SU-DHL-6 (cell line): ENCODE measurements at regions not wholly inside any gene's neighbourhood (a gene's known extent, or its start where the extent isn't known, plus 50 kb on each side); places are given as distances from the start of the nearest gene placed in this dataset.

ENCODE experiments used
- H2AFZ ChIP-seq: fragments of 200-600 bp; sonication (generic); 2 replicates; pipeline ENCODE4 v1.6.1; 2014; ENCODE audit warnings: low read depth, mild to moderate bottlenecking, moderate library complexity, mixed read lengths, antibody characterized with exemption, low read length; ENCODE audit not compliant: severe bottlenecking
- H3F3A ChIP-seq: fragments of 200-600 bp; shearing (Covaris generic); 2 replicates; pipeline ENCODE4 v1.6.0; 2016; ENCODE audit warnings: antibody characterized with exemption, mild to moderate bottlenecking; ENCODE audit not compliant: insufficient read depth
- H3K27ac ChIP-seq: fragments of 200-600 bp; sonication (generic); 2 replicates; pipeline ENCODE4 v1.5.1; 2016; ENCODE audit warnings: low read depth, mild to moderate bottlenecking, low read length, moderate library complexity, mixed read lengths
- H3K27me3 ChIP-seq: fragments of 200-600 bp; sonication (generic), shearing (Covaris generic); 2 replicates; pipeline ENCODE4 v1.6.0; 2014; ENCODE audit warnings: mild to moderate bottlenecking, low read length
- H3K36me3 ChIP-seq: fragments of 200-600 bp; sonication (generic); 2 replicates; pipeline ENCODE4 v1.6.1; 2014; ENCODE audit warnings: mild to moderate bottlenecking, low read length, mixed read lengths
- H3K4me2 ChIP-seq: fragments of 300-600, 200-600 bp; shearing (Covaris generic), sonication (generic); 2 replicates; pipeline ENCODE4 v1.6.0; 2014; ENCODE audit warnings: low read length, low read depth, mild to moderate bottlenecking; ENCODE audit not compliant: poor library complexity, severe bottlenecking
- H3K4me3 ChIP-seq: fragments of 200-600 bp; sonication (generic); 2 replicates; pipeline ENCODE4 v1.5.1; 2014; ENCODE audit warnings: antibody characterized with exemption, low read length, mild to moderate bottlenecking, mixed read lengths; ENCODE audit not compliant: insufficient read depth, poor library complexity, severe bottlenecking
- H3K79me2 ChIP-seq: fragments of 200-600 bp; sonication (generic); 2 replicates; pipeline ENCODE4 v1.6.1; 2014; ENCODE audit warnings: mild to moderate bottlenecking, low read length, moderate library complexity; ENCODE audit not compliant: insufficient read depth
- H3K9ac ChIP-seq: fragments of 200-600 bp; sonication (generic); 2 replicates; pipeline ENCODE4 v1.7.0; 2014; ENCODE audit warnings: mild to moderate bottlenecking, low read length
- H3K9me2 ChIP-seq: fragments of 200-600 bp; sonication (generic); replicated peaks from 2 replicates; pipeline ENCODE4 v1.6.1; 2014; ENCODE audit warnings: low read length; ENCODE audit not compliant: insufficient read depth
- H3K9me3 ChIP-seq: fragments of 200-600 bp; sonication (generic); 2 replicates; pipeline ENCODE4 v1.6.1; 2014; ENCODE audit warnings: low read length, mixed read lengths; ENCODE audit not compliant: insufficient read depth
- H4K20me1 ChIP-seq: fragments of 200-600 bp; sonication (generic); 2 replicates; pipeline ENCODE4 v1.6.1; 2014; ENCODE audit warnings: low read depth, mild to moderate bottlenecking, antibody characterized with exemption, low read length, moderate library complexity, mixed read lengths
- EZH2phosphoT487 ChIP-seq: fragments of 200-600 bp; sonication (generic), shearing (Covaris generic); conservative IDR thresholded peaks from 2 replicates; pipeline ENCODE4 v1.6.1; 2018; ENCODE audit warnings: mild to moderate bottlenecking, antibody characterized with exemption, low read length, moderate library complexity, mixed read lengths
- TF ChIP-seq, protein P1 (sequence below): fragments of 200-600 bp; sonication (generic); IDR thresholded peaks from one replicate; pipeline ENCODE4 v1.5.1; 2017; ENCODE audit warnings: antibody characterized with exemption, mild to moderate bottlenecking, low read length, moderate library complexity; ENCODE audit not compliant: insufficient read depth, poor library complexity, severe bottlenecking

DNA sequence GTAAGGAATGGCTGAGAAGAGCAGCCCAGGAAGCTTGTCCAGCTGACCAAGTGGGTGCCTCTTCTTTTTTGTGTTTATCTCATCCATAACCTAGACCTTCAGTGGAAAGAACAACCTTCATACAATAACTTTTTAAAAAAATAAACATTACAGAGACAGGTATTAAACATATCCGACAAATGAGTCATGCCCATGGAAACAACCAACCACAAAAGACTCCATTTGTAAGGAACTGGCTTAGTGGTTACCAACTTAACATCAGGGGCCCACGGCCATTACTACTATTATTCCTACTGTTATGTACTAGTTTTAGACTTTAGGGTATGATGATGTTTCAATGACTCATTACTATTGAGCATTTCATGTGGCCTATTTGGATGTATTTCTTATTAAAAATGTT is 191.7 kb upstream of the SERP2 start:
- Histone ChIP-seq H3F3A (no peaks in the 10 kb centered on the region), H3K9me3 (no peaks in the 10 kb centered on the region), H3K9ac (no peak overlapping the region), H3K4me2 (no peak overlapping the region), H3K9me2 (no peaks in the 10 kb centered on the region), H2AFZ (no peak overlapping the region), H4K20me1 (no peaks in the 10 kb centered on the region), H3K36me3 (no peaks in the 10 kb centered on the region), H3K79me2 (no peaks in the 10 kb centered on the region), H3K27me3 (no peaks in the 10 kb centered on the region), H3K27ac (no peak overlapping the region), H3K4me3 (no peak overlapping the region)
- TF ChIP-seq EZH2phosphoT487, result no peak
- TF ChIP-seq, protein P1, sequence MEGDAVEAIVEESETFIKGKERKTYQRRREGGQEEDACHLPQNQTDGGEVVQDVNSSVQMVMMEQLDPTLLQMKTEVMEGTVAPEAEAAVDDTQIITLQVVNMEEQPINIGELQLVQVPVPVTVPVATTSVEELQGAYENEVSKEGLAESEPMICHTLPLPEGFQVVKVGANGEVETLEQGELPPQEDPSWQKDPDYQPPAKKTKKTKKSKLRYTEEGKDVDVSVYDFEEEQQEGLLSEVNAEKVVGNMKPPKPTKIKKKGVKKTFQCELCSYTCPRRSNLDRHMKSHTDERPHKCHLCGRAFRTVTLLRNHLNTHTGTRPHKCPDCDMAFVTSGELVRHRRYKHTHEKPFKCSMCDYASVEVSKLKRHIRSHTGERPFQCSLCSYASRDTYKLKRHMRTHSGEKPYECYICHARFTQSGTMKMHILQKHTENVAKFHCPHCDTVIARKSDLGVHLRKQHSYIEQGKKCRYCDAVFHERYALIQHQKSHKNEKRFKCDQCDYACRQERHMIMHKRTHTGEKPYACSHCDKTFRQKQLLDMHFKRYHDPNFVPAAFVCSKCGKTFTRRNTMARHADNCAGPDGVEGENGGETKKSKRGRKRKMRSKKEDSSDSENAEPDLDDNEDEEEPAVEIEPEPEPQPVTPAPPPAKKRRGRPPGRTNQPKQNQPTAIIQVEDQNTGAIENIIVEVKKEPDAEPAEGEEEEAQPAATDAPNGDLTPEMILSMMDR, result no peak

DNA sequence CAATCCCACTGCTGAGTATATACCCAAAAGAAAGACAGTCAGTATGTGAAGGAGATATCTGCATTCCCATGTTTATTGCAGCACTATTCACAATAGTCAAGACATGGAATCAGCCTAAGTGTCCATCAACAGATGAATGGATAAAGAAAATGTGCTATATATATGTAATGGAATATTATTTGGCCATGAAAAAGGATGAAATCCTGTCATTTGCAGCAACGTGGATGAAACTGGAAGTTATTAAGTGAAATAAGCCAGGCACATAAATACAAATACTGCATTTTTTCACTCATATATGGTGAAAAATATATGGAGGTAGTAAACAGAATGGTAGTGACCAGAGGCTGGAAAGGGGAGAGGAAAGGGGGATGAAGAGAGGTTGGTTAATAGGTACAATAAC is 188.9 kb upstream of the SERP2 start:
- H3K27ac ChIP-seq, result no peak overlapping the region
- H3K36me3 ChIP-seq, result no peaks in the 10 kb centered on the region
- no peak overlapping the region for H2AFZ ChIP-seq
- H3K79me2 ChIP-seq, result no peaks in the 10 kb centered on the region
- no peaks in the 10 kb centered on the region for H3K9me2 ChIP-seq
- H3K9me3 ChIP-seq, result no peaks in the 10 kb centered on the region
- no peak for TF ChIP-seq EZH2phosphoT487
- TF ChIP-seq, protein P1, result no peak
- H3F3A ChIP-seq, result no peaks in the 10 kb centered on the region
- H3K4me3 ChIP-seq, result no peak overlapping the region
- no peak overlapping the region for H3K4me2 ChIP-seq
- no peaks in the 10 kb centered on the region for H4K20me1 ChIP-seq
- no peaks in the 10 kb centered on the region for H3K27me3 ChIP-seq
- no peak overlapping the region for H3K9ac ChIP-seq

DNA sequence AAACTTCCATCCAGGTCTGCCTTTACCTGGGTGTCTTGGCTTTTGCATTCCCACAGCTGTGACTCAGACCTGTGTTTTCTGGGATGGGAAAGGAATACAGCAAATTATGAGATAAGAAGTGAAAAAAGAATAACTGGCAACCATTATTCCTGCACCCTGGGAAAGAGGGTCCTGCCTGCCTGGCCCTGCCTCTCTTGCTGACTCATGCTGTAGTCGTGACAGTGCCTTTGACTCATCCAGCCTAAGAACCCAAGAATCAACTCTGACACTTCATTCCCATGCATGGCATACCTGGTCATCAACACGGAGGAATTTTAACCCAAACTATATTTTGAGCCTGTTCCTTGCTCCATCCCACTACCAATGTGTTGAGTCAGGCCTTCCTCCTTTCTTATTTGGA is 185.4 kb upstream of the SERP2 start:
- Histone ChIP-seq H3K9me3 (no peaks in the 10 kb centered on the region), H2AFZ (no peak overlapping the region), H3K36me3 (no peaks in the 10 kb centered on the region), H3K27me3 (no peaks in the 10 kb centered on the region), H3K4me3 (no peak overlapping the region), H3K9ac (no peak overlapping the region), H3K27ac (no peak overlapping the region), H3K79me2 (no peaks in the 10 kb centered on the region), H4K20me1 (no peaks in the 10 kb centered on the region), H3K9me2 (no peaks in the 10 kb centered on the region), H3F3A (no peaks in the 10 kb centered on the region), H3K4me2 (no peak overlapping the region)
- TF ChIP-seq EZH2phosphoT487, result no peak
- TF ChIP-seq, protein P1, result no peak

DNA sequence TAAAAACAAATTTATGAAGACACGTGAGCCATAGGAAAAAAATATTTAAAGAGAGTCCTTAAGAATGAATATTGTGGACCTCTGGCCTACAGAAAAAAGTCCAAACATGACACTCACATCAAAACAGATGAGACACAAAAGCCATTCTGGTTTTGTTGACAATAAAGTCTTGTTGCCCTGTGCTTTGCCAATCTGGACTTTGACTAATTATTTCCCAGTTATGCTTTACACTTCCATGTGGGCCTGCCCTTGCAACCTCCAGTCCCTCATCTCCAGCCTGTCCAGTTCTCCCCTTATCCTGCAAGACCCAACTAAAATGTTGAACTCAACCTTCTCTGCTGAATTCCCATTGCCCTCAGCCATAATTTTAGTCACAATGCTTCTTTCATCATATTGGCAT is 184.5 kb upstream of the SERP2 start:
- no peak overlapping the region for H3K4me2 ChIP-seq
- no peaks in the 10 kb centered on the region for H3K79me2 ChIP-seq
- no peaks in the 10 kb centered on the region for H3K9me2 ChIP-seq
- no peaks in the 10 kb centered on the region for H3K36me3 ChIP-seq
- no peaks in the 10 kb centered on the region for H3F3A ChIP-seq
- TF ChIP-seq, protein P1, result no peak
- TF ChIP-seq EZH2phosphoT487, result no peak
- no peaks in the 10 kb centered on the region for H4K20me1 ChIP-seq
- no peaks in the 10 kb centered on the region for H3K9me3 ChIP-seq
- H3K9ac ChIP-seq, result no peak overlapping the region
- no peak overlapping the region for H3K4me3 ChIP-seq
- no peaks in the 10 kb centered on the region for H3K27me3 ChIP-seq
- no peak overlapping the region for H3K27ac ChIP-seq
- no peak overlapping the region for H2AFZ ChIP-seq
